ENCODE measurements at regions not wholly inside any gene's neighbourhood (a gene's known extent, or its start where the extent isn't known, plus 50 kb on each side); places are given as distances from the start of the nearest gene placed in this dataset.

DNA sequence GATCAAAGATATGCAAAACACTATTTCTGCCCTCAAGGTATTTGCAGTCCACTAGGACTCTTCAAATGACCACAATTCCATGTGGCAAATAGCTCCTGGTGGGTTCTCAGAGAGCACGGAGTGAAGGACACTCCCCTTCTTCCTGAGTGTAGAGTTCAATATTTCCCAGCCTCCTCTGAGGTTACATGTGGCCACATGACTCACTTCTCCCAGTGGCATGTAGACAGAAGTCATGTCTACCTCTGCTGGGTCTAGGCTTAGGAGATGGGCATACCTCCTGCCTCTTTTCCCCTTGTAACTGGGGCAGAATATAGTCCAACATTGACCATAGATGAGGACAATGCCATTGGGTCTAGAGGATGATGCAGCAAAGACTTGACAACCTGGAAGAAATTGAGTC lies 191.4 kb downstream of the MIS18A start:
- no peak for TF ChIP-seq EZH2 (IDR thresholded peaks at IDR 0.05; ENCODE audit: insufficient read depth, low read length)
- TF ChIP-seq, protein P1, sequence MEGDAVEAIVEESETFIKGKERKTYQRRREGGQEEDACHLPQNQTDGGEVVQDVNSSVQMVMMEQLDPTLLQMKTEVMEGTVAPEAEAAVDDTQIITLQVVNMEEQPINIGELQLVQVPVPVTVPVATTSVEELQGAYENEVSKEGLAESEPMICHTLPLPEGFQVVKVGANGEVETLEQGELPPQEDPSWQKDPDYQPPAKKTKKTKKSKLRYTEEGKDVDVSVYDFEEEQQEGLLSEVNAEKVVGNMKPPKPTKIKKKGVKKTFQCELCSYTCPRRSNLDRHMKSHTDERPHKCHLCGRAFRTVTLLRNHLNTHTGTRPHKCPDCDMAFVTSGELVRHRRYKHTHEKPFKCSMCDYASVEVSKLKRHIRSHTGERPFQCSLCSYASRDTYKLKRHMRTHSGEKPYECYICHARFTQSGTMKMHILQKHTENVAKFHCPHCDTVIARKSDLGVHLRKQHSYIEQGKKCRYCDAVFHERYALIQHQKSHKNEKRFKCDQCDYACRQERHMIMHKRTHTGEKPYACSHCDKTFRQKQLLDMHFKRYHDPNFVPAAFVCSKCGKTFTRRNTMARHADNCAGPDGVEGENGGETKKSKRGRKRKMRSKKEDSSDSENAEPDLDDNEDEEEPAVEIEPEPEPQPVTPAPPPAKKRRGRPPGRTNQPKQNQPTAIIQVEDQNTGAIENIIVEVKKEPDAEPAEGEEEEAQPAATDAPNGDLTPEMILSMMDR (IDR thresholded peaks at IDR 0.05; ENCODE audit: insufficient read depth, low read depth, low read length) = no peak
